ENCODE measurements at regions not wholly inside any gene's neighbourhood (a gene's known extent, or its start where the extent isn't known, plus 50 kb on each side); places are given as distances from the start of the nearest gene placed in this dataset.
"Not testable (repeated sequence)": the region's sequence is repeated elsewhere in the genome, so short reads cannot be mapped to it uniquely, and the experiment has no call there.

DNA sequence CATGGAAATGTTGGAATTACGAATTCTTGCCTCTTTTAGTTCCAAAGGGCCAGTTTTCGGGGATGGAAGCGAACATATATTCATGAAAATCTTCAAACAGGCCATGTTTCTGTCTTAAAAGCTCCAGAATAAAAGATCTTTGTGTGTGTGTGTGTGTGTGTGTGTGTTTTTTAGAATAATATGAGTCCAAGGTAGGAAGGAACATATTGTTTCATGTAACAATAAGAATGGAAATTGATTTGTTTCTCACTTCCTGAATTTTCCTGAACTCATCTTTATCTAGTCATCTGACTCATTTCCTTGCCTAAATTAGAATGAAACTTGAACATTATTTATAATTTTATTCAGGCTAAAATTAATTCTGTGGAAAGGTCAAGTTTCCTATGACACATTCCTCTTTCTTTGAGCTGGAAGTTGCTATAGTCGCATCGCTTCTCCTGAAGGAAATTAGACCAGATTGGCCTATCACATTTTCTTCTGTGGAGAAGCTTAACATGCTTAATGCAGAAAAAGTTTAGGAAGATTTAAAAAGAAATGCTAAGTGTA, 805.1 kb upstream of the ADAMTS5 start:
- in situ Hi-C loops (cut with HindIII; ENCODE audit: low pct_unique_long_range_greater_than_20kb, low sequenced_read_pairs): no loop called here
- no peak for DNase-seq (ENCODE audit: low read depth, low spot score)

DNA sequence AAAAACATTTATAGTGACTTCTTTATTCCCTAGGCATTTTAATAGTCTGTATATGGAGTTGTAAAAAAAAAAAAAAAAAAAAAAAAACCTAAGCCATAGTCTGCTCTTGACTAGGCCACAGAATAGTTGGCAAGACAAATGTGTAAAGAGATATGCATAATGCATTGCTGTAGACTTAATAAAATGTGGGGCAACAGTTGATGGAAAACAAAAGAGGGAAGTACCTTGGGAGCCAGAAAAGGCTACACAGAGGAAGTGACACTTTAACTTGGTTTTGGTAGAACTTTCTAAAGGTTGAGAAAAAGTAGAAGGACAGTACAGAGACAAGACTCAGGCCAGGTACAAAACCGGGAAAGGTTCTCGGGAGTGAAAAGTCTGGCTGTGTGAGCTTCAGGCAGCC, 802.9 kb upstream of the ADAMTS5 start:
- in situ Hi-C loops (cut with HindIII; ENCODE audit: low pct_unique_long_range_greater_than_20kb, low sequenced_read_pairs): no loop called here
- DNase-seq (ENCODE audit: low read depth, low spot score): no peak

DNA sequence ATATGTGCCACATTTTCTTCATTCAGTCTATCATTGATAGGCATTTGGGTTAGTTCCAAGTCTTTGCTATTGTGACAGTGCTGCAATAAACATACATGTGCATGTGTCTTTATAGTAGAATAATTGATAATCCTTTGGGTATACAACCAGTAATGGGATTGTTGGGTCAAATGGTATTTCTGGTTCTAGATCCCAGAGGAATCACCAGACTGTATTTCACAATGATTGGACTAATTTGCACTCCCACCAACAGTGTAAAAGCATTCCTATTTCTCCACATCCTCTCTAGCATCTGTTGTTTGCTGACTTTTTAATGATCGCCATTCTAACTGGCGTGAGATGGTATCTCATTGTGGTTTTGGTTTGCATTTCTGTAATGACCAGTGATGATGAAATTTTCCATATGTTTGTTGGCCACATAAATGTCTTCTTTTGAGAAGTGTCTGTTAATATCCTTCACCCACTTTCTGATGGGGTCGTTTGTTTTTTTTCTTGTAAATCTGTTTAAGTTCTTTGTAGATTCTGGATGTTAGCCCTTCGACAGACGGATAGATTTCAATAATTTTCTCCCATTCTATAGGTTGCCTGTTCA, 801.3 kb upstream of the ADAMTS5 start:
- in situ Hi-C loops (cut with HindIII; ENCODE audit: low pct_unique_long_range_greater_than_20kb, low sequenced_read_pairs); DNase-seq (ENCODE audit: low read depth, low spot score): not testable (repeated sequence)

DNA sequence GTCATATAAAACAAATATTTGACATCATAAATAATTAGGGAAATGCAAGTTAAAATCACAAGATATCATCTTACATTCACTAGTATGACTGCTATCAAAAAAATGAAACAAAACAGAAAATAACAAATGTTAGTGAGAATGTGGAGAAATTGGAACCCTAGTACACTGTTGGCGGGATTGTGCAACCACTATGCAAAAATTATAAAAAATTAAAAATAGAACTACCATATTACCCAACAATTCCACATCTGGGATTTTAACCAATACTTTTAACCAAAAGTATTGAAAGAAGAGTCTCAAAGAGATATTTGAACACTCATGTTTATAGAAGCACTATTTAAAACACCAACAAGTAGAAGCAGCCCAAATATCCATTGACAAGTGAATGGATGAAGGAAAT, 797.2 kb upstream of the ADAMTS5 start:
- in situ Hi-C loops (cut with HindIII; ENCODE audit: low pct_unique_long_range_greater_than_20kb, low sequenced_read_pairs): no loop called here

DNA sequence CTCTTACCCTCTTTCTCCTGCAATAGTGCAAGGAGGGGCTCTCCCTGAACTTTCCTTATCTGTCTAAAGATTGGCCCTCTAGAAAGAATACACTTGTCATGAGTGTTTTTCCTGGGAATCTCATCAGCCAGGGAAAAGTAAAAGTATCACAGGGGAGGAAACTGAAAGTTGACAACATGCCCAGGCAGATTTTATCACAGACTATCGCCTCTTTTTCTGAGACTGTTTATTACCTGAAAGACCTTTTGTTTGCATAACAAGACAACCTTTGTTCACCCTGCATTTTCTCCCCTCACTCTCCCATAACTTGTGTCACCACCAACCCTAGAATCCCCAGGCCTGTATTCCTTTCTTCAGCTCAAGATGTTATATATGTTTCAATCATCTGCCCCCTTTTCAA, 794.7 kb upstream of the ADAMTS5 start:
- peak; percentile 85 for DNase-seq (ENCODE audit: low read depth, low spot score)
- in situ Hi-C loops (cut with HindIII; ENCODE audit: low pct_unique_long_range_greater_than_20kb, low sequenced_read_pairs): no loop called here

More for the DNA sequence above, 797.2 kb upstream of the ADAMTS5 start:
- DNase-seq (ENCODE audit: low read depth, low spot score): no peak

DNA sequence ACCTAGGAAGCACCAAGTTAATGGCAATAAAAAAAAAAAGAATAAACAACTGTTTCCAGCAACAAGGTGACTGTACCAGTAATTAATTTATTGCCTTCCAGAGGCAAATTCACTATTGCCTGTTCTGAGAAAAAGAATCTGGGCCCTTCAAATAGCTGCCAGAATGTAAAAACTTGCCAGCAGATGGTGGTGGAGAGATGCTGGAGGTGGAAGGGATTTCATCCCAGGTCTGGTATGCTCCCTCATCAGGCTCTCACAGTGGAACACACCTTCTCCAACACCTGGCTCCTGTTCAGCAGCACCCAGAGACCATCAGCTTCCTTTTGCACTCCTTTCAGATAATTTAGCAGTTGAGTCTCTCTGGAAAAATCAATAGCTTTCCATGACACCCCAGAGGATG, 792.9 kb upstream of the ADAMTS5 start:
- in situ Hi-C loops (cut with HindIII; ENCODE audit: low pct_unique_long_range_greater_than_20kb, low sequenced_read_pairs): no loop called here
- peak; percentile 52 for DNase-seq (ENCODE audit: low read depth, low spot score)

DNA sequence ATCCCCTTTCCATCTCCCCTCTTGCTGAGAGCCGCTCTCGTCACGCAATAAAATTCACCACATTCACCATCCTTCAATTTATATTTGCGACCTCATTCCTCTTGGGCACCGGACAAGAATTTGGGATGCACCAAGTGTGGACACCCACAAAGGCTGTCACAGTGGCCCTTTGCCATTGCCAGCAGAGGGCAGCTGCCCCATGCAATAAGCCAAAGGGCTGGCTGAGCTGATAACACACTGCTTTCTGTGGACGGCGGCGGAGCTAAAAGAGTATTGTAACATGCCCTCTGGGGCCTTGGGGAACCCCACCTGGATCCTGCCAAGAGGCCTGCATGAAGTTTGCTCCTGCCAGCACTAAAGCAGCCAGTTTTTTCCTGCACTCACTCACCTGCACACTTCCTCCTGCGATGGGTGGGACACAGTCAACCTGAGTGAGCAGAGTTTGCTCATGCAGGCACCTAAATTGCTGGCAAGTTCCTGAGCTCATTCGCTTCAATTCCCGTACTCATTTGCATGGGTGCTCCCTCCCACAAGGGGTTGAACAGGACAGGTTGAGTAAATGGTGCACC, 792.3 kb upstream of the ADAMTS5 start:
- peak; percentile 73 for DNase-seq (ENCODE audit: low read depth, low spot score)
- in situ Hi-C loops (cut with HindIII; ENCODE audit: low pct_unique_long_range_greater_than_20kb, low sequenced_read_pairs): no loop called here

DNA sequence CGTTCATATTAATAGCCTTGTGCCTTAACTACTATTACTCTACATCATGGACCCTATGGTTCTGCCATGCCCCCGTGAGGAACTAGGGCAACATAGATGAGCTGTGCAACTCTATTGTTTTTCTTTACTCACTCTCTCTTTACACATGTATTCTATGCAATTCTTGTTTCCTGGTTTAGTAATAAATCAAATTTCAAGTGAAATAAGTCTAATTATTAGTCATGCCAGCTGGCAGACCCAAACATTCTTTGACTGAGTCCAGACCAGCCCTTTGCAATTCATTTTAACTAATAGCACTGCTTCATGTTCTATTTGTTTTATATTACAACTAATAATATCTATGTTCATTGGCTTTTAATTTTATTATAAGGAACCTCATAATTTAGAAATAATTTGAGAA, 789.3 kb upstream of the ADAMTS5 start:
- DNase-seq (ENCODE audit: low read depth, low spot score): no peak
- in situ Hi-C loops (cut with HindIII; ENCODE audit: low pct_unique_long_range_greater_than_20kb, low sequenced_read_pairs): no loop called here

DNA sequence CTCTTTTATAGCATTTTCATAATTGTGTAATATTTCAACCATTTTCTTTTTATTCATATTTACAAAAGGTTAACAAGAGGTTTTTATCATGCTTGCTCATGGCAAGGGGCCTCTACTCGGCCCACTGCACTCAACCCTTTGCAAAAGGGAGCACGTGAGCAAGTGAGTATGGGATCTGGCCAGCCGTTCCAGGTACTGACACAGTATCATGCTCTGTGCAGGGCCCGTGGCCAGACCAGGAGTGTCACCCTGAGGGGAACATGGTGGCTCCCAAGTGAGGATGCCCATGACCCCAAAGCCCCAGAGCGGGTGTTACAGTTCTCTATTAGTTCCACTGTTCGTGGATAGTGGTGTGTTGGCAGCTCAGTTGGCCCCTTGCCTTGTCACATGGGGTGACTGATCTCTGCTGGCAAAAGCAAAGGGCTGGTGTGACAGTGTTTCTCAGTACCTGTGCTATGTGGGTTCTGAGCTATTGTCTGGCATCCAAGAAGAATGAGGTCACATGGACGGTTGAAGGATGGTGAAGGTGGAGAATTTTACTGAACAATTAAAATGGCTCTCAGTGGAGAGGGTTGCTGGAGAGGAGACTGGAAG, 777.2 kb upstream of the ADAMTS5 start:
- in situ Hi-C loops (cut with HindIII; ENCODE audit: low pct_unique_long_range_greater_than_20kb, low sequenced_read_pairs): no loop called here
- DNase-seq (ENCODE audit: low read depth, low spot score): no peak

DNA sequence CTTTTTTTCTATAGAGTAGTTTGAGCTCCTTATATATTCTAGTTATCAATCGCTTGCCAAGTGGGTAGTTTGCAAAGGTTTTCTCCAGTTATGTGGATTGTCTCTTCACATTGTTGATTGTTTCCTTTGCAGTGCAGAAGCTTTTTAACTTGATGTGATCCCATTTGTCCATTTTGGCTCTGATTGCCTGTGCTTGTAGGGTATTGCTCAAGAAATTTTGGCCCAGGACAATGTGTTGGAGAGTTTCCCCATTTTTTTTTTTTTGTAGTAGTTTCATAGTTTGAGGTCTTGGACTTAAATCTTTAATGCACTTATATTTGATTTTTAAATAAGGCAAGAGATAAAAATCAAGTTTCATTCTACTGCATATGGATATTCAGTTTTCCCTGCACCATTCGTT, 774.8 kb upstream of the ADAMTS5 start:
- no peak for DNase-seq (ENCODE audit: low read depth, low spot score)
- in situ Hi-C loops (cut with HindIII; ENCODE audit: low pct_unique_long_range_greater_than_20kb, low sequenced_read_pairs): no loop called here

DNA sequence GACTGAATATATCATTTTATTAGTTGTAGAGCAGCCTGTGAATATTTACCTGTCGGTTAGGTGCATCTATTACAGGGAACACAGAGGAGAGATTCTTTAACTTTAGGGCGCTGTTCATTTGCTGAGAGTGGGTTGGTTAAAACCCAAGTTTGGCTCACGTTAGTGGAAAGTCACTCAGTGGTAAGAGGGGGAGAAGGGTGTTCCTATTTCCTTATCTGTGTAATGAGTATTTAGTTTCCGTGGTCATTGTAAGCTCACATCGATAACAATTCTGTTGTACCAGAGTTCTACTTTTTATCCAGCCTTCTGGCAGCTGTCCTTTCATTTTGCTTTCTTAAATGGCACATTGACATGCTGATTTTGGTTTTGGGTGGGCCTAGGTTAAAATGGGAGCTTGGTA, 773.2 kb upstream of the ADAMTS5 start:
- in situ Hi-C loops (cut with HindIII; ENCODE audit: low pct_unique_long_range_greater_than_20kb, low sequenced_read_pairs): no loop called here
- no peak for DNase-seq (ENCODE audit: low read depth, low spot score)

DNA sequence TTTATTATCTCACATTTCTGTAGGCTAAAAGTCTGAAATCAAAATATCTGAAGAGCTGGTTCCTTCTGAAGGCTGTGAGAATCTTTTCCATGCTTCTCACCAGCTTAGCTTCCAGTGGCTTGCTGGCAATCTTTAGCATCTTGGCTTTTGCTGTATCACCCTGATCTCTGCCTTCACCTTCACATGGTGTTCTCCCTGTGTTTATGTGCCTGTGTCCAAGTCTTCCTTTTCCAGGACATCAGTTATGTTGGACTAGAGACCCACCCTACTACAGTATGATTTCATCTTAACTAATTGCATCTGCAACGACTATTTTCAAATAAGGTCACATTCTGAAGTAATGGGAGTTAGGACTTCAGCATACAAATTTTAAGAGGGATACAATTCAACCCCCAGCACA, 772.3 kb upstream of the ADAMTS5 start:
- no peak for DNase-seq (ENCODE audit: low read depth, low spot score)
- in situ Hi-C loops (cut with HindIII; ENCODE audit: low pct_unique_long_range_greater_than_20kb, low sequenced_read_pairs): no loop called here

DNA sequence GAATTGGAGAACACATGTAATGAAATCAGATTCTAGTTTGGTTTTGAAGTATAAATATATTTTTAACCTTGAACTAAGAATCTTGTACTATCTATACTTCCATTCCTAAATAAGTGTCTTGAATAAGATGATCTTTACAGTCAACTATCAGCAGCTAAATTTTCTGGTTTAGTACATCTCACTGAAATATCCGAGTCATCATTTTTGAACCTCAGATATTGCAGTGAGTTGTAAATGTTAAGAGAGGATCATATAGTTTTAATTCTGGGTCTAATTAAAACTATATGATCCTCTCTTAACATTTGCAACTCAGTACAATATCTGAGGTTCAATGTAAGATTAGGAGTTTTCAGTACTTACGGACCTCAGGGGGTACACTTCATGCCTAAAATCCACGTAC, 768.8 kb upstream of the ADAMTS5 start:
- DNase-seq (ENCODE audit: low read depth, low spot score): no peak

DNA sequence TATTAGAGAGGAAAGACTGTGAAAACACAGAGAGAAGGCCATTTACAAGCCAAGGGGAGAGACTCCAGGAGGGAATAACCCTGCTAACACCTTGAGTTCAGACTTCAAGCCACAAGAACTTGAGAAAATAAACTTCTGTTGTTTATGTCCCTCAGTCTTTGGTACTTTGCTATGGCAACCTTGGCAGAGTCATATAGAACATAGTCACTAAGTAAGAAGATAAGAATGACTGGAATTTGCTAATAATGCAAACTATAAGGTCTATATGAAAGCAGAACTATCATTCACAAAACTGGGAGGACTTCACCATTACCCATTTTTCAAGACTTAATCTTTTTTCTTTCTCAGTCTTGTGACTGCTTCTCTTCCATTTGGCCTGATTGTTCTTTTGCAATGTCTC, 767.3 kb upstream of the ADAMTS5 start:
- DNase-seq (ENCODE audit: low read depth, low spot score): no peak
- in situ Hi-C loops (cut with HindIII; ENCODE audit: low pct_unique_long_range_greater_than_20kb, low sequenced_read_pairs): no loop called here

More for the DNA sequence above, 768.8 kb upstream of the ADAMTS5 start:
- in situ Hi-C loops (cut with HindIII; ENCODE audit: low pct_unique_long_range_greater_than_20kb, low sequenced_read_pairs): no loop called here

DNA sequence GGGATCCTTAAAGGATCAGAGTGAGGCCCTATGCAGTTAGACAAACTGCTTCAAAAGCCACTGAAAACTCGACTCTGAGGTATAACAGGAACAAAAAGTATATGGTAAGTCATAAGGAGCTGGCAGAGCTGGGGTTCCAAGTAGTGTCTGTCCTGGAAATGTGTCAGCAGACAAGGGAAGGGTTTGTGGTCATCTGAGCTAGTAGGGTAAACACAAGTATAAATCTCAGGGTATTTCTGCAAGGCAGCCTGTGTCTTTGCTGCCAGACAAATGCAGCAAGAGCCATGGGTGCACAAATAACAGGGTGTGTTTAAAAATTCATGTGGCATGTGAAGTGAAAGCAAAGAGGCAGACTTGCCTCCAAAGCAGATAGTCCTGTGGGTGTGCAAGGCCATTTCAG, 759.0 kb upstream of the ADAMTS5 start:
- in situ Hi-C loops (cut with HindIII; ENCODE audit: low pct_unique_long_range_greater_than_20kb, low sequenced_read_pairs): no loop called here
- DNase-seq (ENCODE audit: low read depth, low spot score): no peak

DNA sequence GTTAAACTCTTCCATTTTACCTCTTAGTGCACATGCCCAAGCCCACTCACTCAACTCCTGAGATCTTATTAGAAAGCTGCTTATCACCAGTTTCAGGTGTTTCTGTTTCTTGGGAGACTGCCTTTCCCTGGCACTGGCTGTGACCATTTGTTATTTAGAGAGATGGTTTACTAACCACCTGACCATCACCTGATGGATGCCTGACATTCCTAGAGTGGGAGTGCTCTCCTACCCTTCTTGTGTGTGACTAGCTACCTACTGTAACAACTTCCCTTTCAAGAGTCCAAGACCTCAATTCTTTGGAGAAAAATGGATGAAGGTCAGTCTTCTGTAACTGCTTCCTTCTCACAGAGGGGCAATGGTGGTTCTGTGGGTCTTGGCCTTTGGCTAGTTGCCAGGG, 755.2 kb upstream of the ADAMTS5 start:
- in situ Hi-C loops (cut with HindIII; ENCODE audit: low pct_unique_long_range_greater_than_20kb, low sequenced_read_pairs): no loop called here
- no peak for DNase-seq (ENCODE audit: low read depth, low spot score)

DNA sequence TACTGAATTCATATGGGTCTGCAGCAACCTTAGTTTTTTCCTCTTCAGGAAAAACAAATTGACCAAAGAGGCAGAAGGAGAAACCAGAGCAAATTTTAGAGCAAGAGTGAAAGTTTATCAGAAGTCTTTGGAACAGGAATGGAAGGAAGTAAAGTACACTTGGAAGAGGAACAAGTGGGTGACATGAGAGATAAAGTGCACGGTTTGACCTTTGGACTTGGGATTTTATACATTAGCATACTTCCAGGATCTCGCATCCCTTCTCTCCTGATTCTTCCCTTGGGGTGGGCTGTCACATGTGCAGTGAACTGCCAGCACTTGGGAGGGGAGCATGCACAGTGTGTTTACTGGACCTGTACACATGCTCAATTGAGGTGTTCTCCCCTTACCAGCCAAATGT, 754.8 kb upstream of the ADAMTS5 start:
- in situ Hi-C loops (cut with HindIII; ENCODE audit: low pct_unique_long_range_greater_than_20kb, low sequenced_read_pairs): no loop called here
- DNase-seq (ENCODE audit: low read depth, low spot score): no peak

DNA sequence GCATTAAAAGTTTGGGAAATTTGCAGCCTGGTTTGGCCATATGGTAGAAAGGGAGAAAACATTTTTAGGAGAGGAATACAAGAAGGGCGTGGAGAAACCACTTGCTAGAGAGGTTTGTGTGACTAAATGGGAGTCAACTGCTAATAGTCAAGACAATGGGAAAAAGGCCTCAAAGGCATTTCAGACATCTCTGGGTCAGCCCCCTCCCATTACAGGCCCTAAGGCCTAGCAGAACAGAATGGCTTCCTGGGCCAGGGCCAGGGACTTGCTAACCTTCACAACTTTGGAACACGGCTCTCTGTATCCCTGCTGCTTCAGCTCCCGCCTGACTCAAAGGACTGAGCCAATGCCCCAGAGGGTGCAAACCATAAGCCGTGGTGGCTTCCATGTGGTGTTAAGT, 752.3 kb upstream of the ADAMTS5 start:
- no peak for DNase-seq (ENCODE audit: low read depth, low spot score)
- in situ Hi-C loops (cut with HindIII; ENCODE audit: low pct_unique_long_range_greater_than_20kb, low sequenced_read_pairs): no loop called here

DNA sequence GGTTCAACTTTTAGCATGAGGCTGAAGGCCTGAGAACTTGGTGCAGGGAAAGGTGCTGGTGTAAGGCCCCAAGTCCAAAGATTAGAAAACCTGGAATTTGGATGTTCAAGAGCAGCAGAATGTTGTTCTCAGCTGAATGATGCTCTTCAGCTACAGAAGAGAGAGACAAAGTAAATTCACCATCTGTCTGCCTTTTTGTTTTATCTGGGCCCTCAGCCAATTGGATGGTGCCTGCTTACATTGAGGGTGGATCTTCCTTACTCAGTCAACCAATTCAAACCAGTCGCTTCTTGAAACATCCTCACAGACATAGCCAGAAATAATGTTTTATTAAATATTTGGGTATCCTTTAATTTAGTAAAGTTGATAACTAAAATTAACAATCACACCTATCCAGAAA, 748.2 kb upstream of the ADAMTS5 start:
- in situ Hi-C loops (cut with HindIII; ENCODE audit: low pct_unique_long_range_greater_than_20kb, low sequenced_read_pairs): no loop called here
- DNase-seq (ENCODE audit: low read depth, low spot score): no peak

Measured in SK-MEL-5 (cell line).